Neural crest cell (in vitro differentiated cells): ENCODE measurements at regions not wholly inside any gene's neighbourhood (a gene's known extent, or its start where the extent isn't known, plus 50 kb on each side); places are given as distances from the start of the nearest gene placed in this dataset.
A peak's percentile ranks its signal among the peaks of the same experiment; 100 is the strongest.

Experiments used
- DNase-seq: peaks from one replicate; pipeline ENCODE4 v3.0.0; 2021; ENCODE audit warnings: low read depth, mixed read lengths, low spot score
- H3K27ac Mint-ChIP-seq: one replicate; pipeline ENCODE4 v1.8.0; 2021; ENCODE audit warnings: mild to moderate bottlenecking, mixed read lengths; ENCODE audit not compliant: unreplicated experiment
- H3K27me3 Mint-ChIP-seq: 2 replicates; pipeline ENCODE4 v1.8.0; 2021; ENCODE audit warnings: low read depth, mild to moderate bottlenecking, mixed read lengths
- H3K36me3 Mint-ChIP-seq: 2 replicates; pipeline ENCODE4 v1.8.0; 2021; ENCODE audit warnings: low read depth, mild to moderate bottlenecking, mixed read lengths
- H3K4me1 Mint-ChIP-seq: 2 replicates; pipeline ENCODE4 v1.8.0; 2021; ENCODE audit warnings: mixed read lengths
- H3K4me3 Mint-ChIP-seq: one replicate; pipeline ENCODE4 v1.8.0; 2021; ENCODE audit warnings: mild to moderate bottlenecking, mixed read lengths
- H3K9me3 Mint-ChIP-seq: 2 replicates; pipeline ENCODE4 v1.8.0; 2021; ENCODE audit warnings: mixed read lengths
- TF ChIP-seq, protein P1 (sequence below): fragments of 200-600 bp; sonication (generic); conservative IDR thresholded peaks from 2 replicates; pipeline ENCODE4 v1.5.0; 2021; ENCODE audit warnings: antibody characterized with exemption, mild to moderate bottlenecking

DNA sequence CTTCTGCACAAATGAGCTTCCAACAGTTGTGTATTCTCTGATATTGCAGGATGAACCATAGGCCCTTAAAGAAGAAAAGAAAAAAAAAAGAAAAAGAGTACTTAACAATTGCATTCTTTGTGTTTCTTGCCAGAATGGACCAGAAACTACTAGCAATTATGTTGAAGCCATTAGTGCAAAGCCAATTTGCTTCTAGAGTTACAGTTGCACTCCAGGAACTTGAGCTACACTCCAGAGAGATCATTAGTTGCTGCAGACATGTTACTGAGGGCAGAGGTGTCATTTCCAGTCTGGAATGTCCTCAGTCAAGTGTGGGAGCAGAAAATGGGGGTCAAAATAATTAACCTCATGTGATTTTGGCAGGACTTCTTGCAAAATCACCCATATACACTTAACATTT is 85.6 kb upstream of the CCL2 start:
- peaks cover 33% of the 10 kb centered on the region for H3K27me3 Mint-ChIP-seq
- TF ChIP-seq, protein P1, sequence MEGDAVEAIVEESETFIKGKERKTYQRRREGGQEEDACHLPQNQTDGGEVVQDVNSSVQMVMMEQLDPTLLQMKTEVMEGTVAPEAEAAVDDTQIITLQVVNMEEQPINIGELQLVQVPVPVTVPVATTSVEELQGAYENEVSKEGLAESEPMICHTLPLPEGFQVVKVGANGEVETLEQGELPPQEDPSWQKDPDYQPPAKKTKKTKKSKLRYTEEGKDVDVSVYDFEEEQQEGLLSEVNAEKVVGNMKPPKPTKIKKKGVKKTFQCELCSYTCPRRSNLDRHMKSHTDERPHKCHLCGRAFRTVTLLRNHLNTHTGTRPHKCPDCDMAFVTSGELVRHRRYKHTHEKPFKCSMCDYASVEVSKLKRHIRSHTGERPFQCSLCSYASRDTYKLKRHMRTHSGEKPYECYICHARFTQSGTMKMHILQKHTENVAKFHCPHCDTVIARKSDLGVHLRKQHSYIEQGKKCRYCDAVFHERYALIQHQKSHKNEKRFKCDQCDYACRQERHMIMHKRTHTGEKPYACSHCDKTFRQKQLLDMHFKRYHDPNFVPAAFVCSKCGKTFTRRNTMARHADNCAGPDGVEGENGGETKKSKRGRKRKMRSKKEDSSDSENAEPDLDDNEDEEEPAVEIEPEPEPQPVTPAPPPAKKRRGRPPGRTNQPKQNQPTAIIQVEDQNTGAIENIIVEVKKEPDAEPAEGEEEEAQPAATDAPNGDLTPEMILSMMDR = no peak
- H3K27ac Mint-ChIP-seq = no peak overlapping the region
- H3K4me1 Mint-ChIP-seq = no peaks in the 10 kb centered on the region
- no peak for DNase-seq
- peaks cover 16% of the 10 kb centered on the region for H3K9me3 Mint-ChIP-seq
- no peak overlapping the region for H3K4me3 Mint-ChIP-seq
- H3K36me3 Mint-ChIP-seq = no peaks in the 10 kb centered on the region

DNA sequence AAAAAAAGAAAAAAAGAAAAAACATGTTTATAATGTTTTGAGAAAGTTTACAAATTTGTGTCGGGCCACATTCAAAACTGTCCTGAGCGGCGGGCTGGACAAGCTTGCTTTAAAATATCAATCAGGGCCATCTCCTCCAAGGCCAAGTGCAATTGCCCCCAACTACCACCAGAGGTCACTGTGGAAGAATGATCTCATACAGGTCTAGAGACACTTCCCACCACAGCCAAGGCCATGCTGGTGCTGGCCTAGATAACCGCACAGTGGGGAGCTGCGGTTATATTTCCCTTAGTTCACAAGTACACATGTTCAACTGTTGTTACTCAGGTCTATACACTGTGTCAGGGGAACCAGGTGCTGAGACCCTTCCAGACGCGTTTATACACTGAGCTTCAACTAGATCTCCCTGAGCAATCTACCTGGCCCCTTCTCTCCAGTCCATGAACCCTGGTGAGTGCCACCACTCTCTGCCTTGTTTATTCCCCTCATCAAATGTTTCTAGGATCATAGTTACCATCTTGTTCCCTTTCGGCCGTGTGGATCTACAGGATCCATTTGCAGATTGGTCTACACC is 83.8 kb upstream of the CCL2 start:
- Mint-ChIP-seq H3K36me3 (no peaks in the 10 kb centered on the region), H3K4me1 (no peaks in the 10 kb centered on the region), H3K4me3 (no peak overlapping the region), H3K27ac (no peak overlapping the region), H3K9me3 (peaks cover 16% of the 10 kb centered on the region), H3K27me3 (peaks cover 24% of the 10 kb centered on the region)
- peak; percentile 59 for DNase-seq
- TF ChIP-seq, protein P1 = peak; percentile 87

DNA sequence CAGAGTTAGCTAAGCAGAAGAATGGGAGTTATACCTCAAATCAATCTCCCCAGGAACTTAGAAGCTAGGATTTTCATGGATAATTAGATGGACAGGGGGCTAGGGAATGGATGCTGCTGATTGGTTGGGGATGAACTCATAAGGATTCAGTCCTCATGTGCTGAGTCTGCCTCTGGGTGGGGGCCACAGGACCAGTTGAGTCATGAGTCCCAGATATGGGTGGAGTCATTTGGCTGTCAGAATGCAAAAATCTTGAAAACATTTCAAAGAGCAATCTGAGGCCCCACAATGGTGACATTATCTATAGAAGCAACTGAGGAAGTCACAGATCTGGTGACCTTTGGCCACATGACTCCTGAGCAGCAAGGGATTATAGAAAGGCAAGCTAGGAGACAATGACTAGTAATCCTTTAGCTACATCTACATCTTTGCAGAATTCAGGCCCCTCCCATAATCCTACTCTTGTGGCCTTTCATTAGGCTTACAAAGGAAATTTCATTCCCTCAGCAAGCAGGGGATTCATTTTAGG is 82.6 kb upstream of the CCL2 start:
- Mint-ChIP-seq H3K4me1 (no peaks in the 10 kb centered on the region), H3K36me3 (no peaks in the 10 kb centered on the region), H3K4me3 (no peak overlapping the region), H3K9me3 (peaks cover 16% of the 10 kb centered on the region), H3K27ac (no peak overlapping the region), H3K27me3 (peaks cover 27% of the 10 kb centered on the region)
- TF ChIP-seq, protein P1 = no peak
- no peak for DNase-seq

DNA sequence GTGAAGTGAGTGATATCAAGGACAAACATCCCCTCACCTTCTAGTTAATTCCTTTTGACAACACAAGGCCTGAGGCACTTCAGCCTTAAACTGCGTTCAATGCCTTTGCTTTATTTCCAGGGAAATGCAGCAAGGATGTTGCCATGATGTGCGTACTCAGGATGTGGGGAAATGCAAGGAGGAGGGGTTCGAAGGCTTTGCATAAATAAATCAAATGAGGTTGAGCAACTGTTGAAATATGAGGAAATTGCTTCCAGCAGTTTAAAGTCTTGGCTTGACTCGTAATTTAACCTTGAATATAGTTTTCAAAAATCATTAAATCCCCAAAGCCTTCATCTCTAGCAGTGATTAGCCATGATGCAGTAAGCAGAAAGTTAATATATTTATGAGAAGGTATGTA is 81.8 kb upstream of the CCL2 start:
- DNase-seq = no peak
- no peaks in the 10 kb centered on the region for H3K36me3 Mint-ChIP-seq
- H3K27ac Mint-ChIP-seq = no peak overlapping the region
- peaks cover 3% of the 10 kb centered on the region for H3K4me1 Mint-ChIP-seq
- no peak overlapping the region for H3K4me3 Mint-ChIP-seq
- TF ChIP-seq, protein P1 = no peak
- peaks cover 30% of the 10 kb centered on the region for H3K27me3 Mint-ChIP-seq
- H3K9me3 Mint-ChIP-seq = peaks cover 16% of the 10 kb centered on the region

DNA sequence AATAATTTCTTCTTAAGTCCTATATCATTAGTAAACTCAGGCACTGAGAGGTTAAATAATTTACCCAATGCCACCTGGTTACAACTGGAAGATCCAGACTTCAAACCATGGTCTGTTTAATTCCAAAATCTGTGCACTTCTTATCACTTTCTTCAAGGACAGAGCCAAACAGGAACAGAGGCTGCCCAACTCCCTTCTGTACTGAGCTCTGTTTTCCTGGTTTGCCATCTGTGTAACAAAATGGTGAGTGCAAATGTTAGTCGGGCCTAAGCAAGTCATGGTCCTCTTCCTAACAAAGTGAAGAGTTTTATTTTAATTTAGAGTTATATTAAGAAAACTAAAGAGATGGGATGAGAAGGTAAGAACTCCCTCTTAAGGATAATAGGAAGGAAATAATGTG is 80.6 kb upstream of the CCL2 start:
- DNase-seq = no peak
- peaks cover 16% of the 10 kb centered on the region for H3K9me3 Mint-ChIP-seq
- no peak overlapping the region for H3K4me3 Mint-ChIP-seq
- peaks cover 32% of the 10 kb centered on the region for H3K27me3 Mint-ChIP-seq
- H3K27ac Mint-ChIP-seq = no peak overlapping the region
- TF ChIP-seq, protein P1 = no peak
- no peaks in the 10 kb centered on the region for H3K36me3 Mint-ChIP-seq
- H3K4me1 Mint-ChIP-seq = peaks cover 5% of the 10 kb centered on the region
